ENCODE measurements at regions not wholly inside any gene's neighbourhood (a gene's known extent, or its start where the extent isn't known, plus 50 kb on each side); places are given as distances from the start of the nearest gene placed in this dataset.

DNA sequence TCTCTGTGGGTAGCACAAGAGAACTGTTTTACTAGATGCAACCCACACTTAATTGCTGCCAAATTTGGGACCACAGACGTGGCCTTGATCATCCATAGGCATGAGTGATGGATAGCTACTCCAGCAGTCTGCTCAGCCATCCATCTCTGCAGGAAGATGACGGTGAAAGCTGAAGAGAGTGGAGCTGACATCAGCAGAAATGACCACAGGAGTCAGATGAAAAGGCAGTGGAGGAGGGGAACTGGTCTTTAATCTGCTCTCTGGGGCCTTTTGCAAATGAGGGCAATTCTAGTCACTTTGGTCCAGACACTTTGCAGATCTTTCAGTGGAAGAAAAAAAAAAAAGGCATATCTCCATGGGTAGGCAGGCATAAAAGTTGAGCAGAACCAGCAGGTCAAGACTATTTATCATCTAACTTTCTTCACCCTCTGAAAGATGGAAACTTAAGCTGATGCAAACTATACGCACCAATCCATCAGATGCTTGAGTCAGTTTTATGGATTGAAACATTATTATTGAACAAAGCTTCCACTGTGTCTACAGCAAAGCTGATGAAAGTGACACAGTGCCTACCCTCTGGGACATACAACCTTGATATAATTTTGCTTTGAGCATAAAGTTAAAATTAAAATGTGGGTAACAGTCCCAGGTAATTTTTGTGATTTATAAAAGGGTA lies 281.6 kb upstream of the OBI1 start:
- TF ChIP-seq CTCF (IDR thresholded peaks at IDR 0.05): no peak
- no peaks in the 10 kb centered on the region for H3K36me3 ChIP-seq (ENCODE audit: insufficient read depth in 1 of 2, low read depth in 1 of 2)
- H3K27ac ChIP-seq: no peak overlapping the region
- WGBS, 3 donors: 33 to 37% (median 34%) methylated on average over 3 of the region's 3 CpGs
- no peaks in the 10 kb centered on the region for H3K27me3 ChIP-seq (ENCODE audit: insufficient read depth in 3 of 3, low read length in 2 of 3)
- H3K9me3 ChIP-seq: no peaks in the 10 kb centered on the region
- H3K4me1 ChIP-seq: no peaks in the 10 kb centered on the region
- no peak for DNase-seq
- ATAC-seq: no peak
- H3K4me3 ChIP-seq: no peak overlapping the region
- intact Hi-C loops (cut with DNase I): no loop called here

DNA sequence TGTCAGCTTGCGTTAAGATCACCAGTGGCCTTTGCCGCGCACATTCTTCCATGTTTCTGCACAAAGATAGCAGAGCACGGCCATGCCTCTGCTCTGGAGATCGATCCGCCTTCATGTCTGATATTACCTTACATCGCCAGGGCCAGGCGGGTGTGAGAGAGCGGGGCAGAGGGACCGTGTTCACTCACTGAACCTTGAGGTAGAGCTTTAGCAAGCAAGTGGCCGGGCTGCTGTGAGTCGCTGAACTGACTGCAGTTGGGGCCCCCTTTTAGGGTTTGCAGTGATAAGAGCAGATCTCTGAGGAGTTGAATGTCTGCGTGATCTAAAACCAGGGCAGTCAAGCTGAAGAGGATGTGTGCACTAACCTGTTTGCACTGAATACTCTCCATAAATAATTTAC lies 275.4 kb upstream of the OBI1 start:
- 76 to 79% (median 77%) methylated on average over 13 of the region's 13 CpGs for WGBS, 3 donors

DNA sequence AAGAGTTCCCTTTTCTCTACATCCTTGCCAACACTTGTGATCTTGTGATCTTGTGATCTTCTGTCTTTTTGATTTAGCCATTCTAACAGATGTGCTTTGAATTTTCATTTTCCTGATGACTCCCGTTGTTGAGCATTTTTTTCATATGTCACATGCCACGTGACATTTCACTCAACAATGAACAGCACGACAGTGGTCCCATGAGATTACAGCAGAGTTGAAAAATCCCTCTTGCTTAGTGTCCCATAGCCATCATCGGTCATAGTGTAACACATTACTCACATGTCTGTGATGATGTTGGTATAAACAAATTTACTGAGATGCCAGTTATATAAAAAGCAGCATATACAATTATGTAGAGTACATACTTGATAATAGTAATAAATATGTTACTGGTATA lies 256.1 kb upstream of the OBI1 start:
- Histone ChIP-seq H3K36me3 (ENCODE audit: insufficient read depth in 1 of 2, low read depth in 1 of 2) (no peaks in the 10 kb centered on the region), H3K27ac (no peak overlapping the region), H3K4me3 (no peak overlapping the region), H3K27me3 (ENCODE audit: insufficient read depth in 3 of 3, low read length in 2 of 3) (no peaks in the 10 kb centered on the region), H3K4me1 (no peaks in the 10 kb centered on the region), H3K9me3 (no peaks in the 10 kb centered on the region)
- no peak for TF ChIP-seq CTCF (IDR thresholded peaks at IDR 0.05)
- WGBS, 3 donors: 56 to 59% (median 56%) methylated on average over 4 of the region's 4 CpGs
- intact Hi-C loops (cut with DNase I): no loop called here
- no peak for DNase-seq
- ATAC-seq: no peak

More for the DNA sequence above, 275.4 kb upstream of the OBI1 start:
- intact Hi-C loops (cut with DNase I): no loop called here
- H3K27me3 ChIP-seq (ENCODE audit: insufficient read depth in 3 of 3, low read length in 2 of 3): no peaks in the 10 kb centered on the region
- no peak for TF ChIP-seq CTCF (IDR thresholded peaks at IDR 0.05)
- no peaks in the 10 kb centered on the region for H3K4me1 ChIP-seq
- no peak overlapping the region for H3K4me3 ChIP-seq
- no peaks in the 10 kb centered on the region for H3K9me3 ChIP-seq
- ATAC-seq: no peak
- no peak overlapping the region for H3K27ac ChIP-seq
- no peaks in the 10 kb centered on the region for H3K36me3 ChIP-seq (ENCODE audit: insufficient read depth in 1 of 2, low read depth in 1 of 2)
- no peak for DNase-seq

- DNase-seq (no peak), ATAC-seq (no peak)
- Histone ChIP-seq H3K36me3 (ENCODE audit: insufficient read depth in 1 of 2, low read depth in 1 of 2) (no peaks in the 10 kb centered on the region), H3K27ac (no peak overlapping the region), H3K27me3 (ENCODE audit: insufficient read depth in 3 of 3, low read length in 2 of 3) (no peaks in the 10 kb centered on the region), H3K9me3 (no peaks in the 10 kb centered on the region), H3K4me3 (no peak overlapping the region), H3K4me1 (no peaks in the 10 kb centered on the region)
- intact Hi-C loops (cut with DNase I): no loop called here
- 74 to 75% (median 74%) methylated on average over 3 of the region's 3 CpGs for WGBS, 3 donors
- no peak for TF ChIP-seq CTCF (IDR thresholded peaks at IDR 0.05)
Observed at GRCh38 chr13:78913656-78914055, 254.7 kb upstream of the OBI1 start.

GRCh38 chr13:78910147-78910546 lies 251.2 kb upstream of the OBI1 start:
- H3K27me3 ChIP-seq (ENCODE audit: insufficient read depth in 3 of 3, low read length in 2 of 3): no peaks in the 10 kb centered on the region
- no peaks in the 10 kb centered on the region for H3K36me3 ChIP-seq (ENCODE audit: insufficient read depth in 1 of 2, low read depth in 1 of 2)
- no peak overlapping the region for H3K4me3 ChIP-seq
- intact Hi-C loops (cut with DNase I): no loop called here
- H3K27ac ChIP-seq: no peak overlapping the region
- WGBS, 3 donors: 67 to 78% (median 71%) methylated on average over 7 of the region's 7 CpGs
- H3K9me3 ChIP-seq: no peaks in the 10 kb centered on the region
- DNase-seq: no peak
- ATAC-seq: no peak
- no peak for TF ChIP-seq CTCF (IDR thresholded peaks at IDR 0.05)
- H3K4me1 ChIP-seq: no peaks in the 10 kb centered on the region
